Ureter (tissue), 1 donor: ENCODE measurements at regions not wholly inside any gene's neighbourhood (a gene's known extent, or its start where the extent isn't known, plus 50 kb on each side); places are given as distances from the start of the nearest gene placed in this dataset.
"Not testable (repeated sequence)": the region's sequence is repeated elsewhere in the genome, so short reads cannot be mapped to it uniquely, and the experiment has no call there.

Experiments used
- DNase-seq: peaks from one replicate; pipeline ENCODE4 v3.0.0-alpha.2; 2020; ENCODE audit warnings: low spot score
- donor health status: DM: yes; HTN: yes; CAD: no.

GRCh38 chr9:78668148-78668832 is 371.4 kb downstream of the PSAT1 start:
- DNase-seq, result no peak

GRCh38 chr9:78669591-78669990 is 372.7 kb downstream of the PSAT1 start:
- no peak for DNase-seq

GRCh38 chr9:78671785-78672184 is 374.9 kb downstream of the PSAT1 start:
- no peak for DNase-seq

GRCh38 chr9:78674874-78675273 is 377.9 kb downstream of the PSAT1 start:
- no peak for DNase-seq

- no peak for DNase-seq
These were observed 379.1 kb downstream of the PSAT1 start for GRCh38 chr9:78676009-78676408.

- DNase-seq, result no peak
These were observed 379.7 kb downstream of the PSAT1 start for GRCh38 chr9:78676623-78677022.

- no peak for DNase-seq
These were observed 380.4 kb downstream of the PSAT1 start for GRCh38 chr9:78677326-78677725.

- DNase-seq, result no peak
These were observed 382.0 kb downstream of the PSAT1 start for GRCh38 chr9:78678877-78679276.

- DNase-seq, result no peak
These were observed 383.3 kb downstream of the PSAT1 start for GRCh38 chr9:78680196-78680595.

- DNase-seq, result no peak
These were observed 385.3 kb downstream of the PSAT1 start for GRCh38 chr9:78682216-78682615.

- DNase-seq, result no peak
These were observed 388.5 kb downstream of the PSAT1 start for GRCh38 chr9:78685471-78685870.

GRCh38 chr9:78688796-78689195 is 391.9 kb downstream of the PSAT1 start:
- DNase-seq, result no peak

GRCh38 chr9:78691542-78691941 is 394.6 kb downstream of the PSAT1 start:
- no peak for DNase-seq

GRCh38 chr9:78692871-78693270 is 395.9 kb downstream of the PSAT1 start:
- DNase-seq, result no peak

- no peak for DNase-seq
These were observed 398.0 kb downstream of the PSAT1 start for GRCh38 chr9:78694974-78695373.

- no peak for DNase-seq
These were observed 398.6 kb downstream of the PSAT1 start for GRCh38 chr9:78695519-78695918.

- no peak for DNase-seq
These were observed 400.7 kb downstream of the PSAT1 start for GRCh38 chr9:78697618-78698017.

GRCh38 chr9:78698371-78698770 is 401.4 kb downstream of the PSAT1 start:
- no peak for DNase-seq

- DNase-seq, result not testable (repeated sequence)
These were observed 402.3 kb downstream of the PSAT1 start for GRCh38 chr9:78699217-78699616.

- DNase-seq, result not testable (repeated sequence)
These were observed 407.2 kb downstream of the PSAT1 start for GRCh38 chr9:78704153-78704552.

- DNase-seq, result no peak
These were observed 410.2 kb downstream of the PSAT1 start for GRCh38 chr9:78707080-78707479.

- no peak for DNase-seq
These were observed 410.6 kb downstream of the PSAT1 start for GRCh38 chr9:78707481-78707991.

GRCh38 chr9:78712903-78713613 is 416.1 kb downstream of the PSAT1 start:
- no peak for DNase-seq
